Urinary bladder (tissue), 3 donors: ENCODE measurements at regions not wholly inside any gene's neighbourhood (a gene's known extent, or its start where the extent isn't known, plus 50 kb on each side); places are given as distances from the start of the nearest gene placed in this dataset.

ENCODE experiments used
- DNase-seq: peaks from one replicate; pipeline ENCODE4 v3.0.0-alpha.2; 2015; ENCODE audit errors: extremely low spot score
- H3K27ac ChIP-seq: one replicate; pipeline ENCODE4 v1.5.1; 2013; ENCODE audit warnings: low read depth, mild to moderate bottlenecking, moderate library complexity
- H3K36me3 ChIP-seq: one replicate; pipeline ENCODE4 v1.6.1; 2013; ENCODE audit warnings: mild to moderate bottlenecking, moderate library complexity; ENCODE audit not compliant: insufficient read depth
- H3K4me1 ChIP-seq: one replicate; pipeline ENCODE4 v1.6.1; 2013; ENCODE audit warnings: mild to moderate bottlenecking, moderate library complexity; ENCODE audit not compliant: insufficient read depth
- H3K4me3 ChIP-seq: one replicate; pipeline ENCODE4 v1.5.1; 2013; ENCODE audit warnings: low read depth, low read length
- WGBS: extraction: QIAGEN DNeasy Blood & Tissue Kit; methylation state at CpG from one replicate; pipeline ENCODE4 v1.1.7; 2013; 5-methylcytosine and 5-hydroxymethylcytosine counted together
- donor health status: healthy with polysubstance abuse.
- donor health status: healthy.

GRCh38 chr6:125549202-125549884 is 200.1 kb upstream of the HEY2 start:
- no peak for DNase-seq
- H3K27ac ChIP-seq: no peak overlapping the region
- H3K36me3 ChIP-seq: no peaks in the 10 kb centered on the region
- H3K4me1 ChIP-seq: no peaks in the 10 kb centered on the region
- 59% methylated on average over 4 of the region's 4 CpGs for WGBS
- H3K4me3 ChIP-seq: no peak overlapping the region

- no peak for DNase-seq
- 76% methylated on average over 6 of the region's 6 CpGs for WGBS
- Histone ChIP-seq H3K27ac (no peak overlapping the region), H3K4me3 (no peak overlapping the region), H3K36me3 (no peaks in the 10 kb centered on the region), H3K4me1 (no peaks in the 10 kb centered on the region)
These were observed 198.5 kb upstream of the HEY2 start for GRCh38 chr6:125550892-125551291.

GRCh38 chr6:125552819-125553218 is 196.6 kb upstream of the HEY2 start:
- Histone ChIP-seq H3K4me1 (no peaks in the 10 kb centered on the region), H3K36me3 (no peaks in the 10 kb centered on the region), H3K4me3 (no peak overlapping the region), H3K27ac (no peak overlapping the region)
- WGBS: 72% methylated on average over 1 of the region's 1 CpG
- DNase-seq: no peak

GRCh38 chr6:125554456-125554855 is 195.0 kb upstream of the HEY2 start:
- 86% methylated on average over 1 of the region's 1 CpG for WGBS
- Histone ChIP-seq H3K36me3 (no peaks in the 10 kb centered on the region), H3K4me3 (no peak overlapping the region), H3K27ac (no peak overlapping the region), H3K4me1 (no peaks in the 10 kb centered on the region)
- DNase-seq: no peak

GRCh38 chr6:125558241-125558843 is 191.1 kb upstream of the HEY2 start:
- no peak overlapping the region for H3K4me3 ChIP-seq
- H3K4me1 ChIP-seq: no peaks in the 10 kb centered on the region
- no peaks in the 10 kb centered on the region for H3K36me3 ChIP-seq
- 20% methylated on average over 7 of the region's 7 CpGs for WGBS
- H3K27ac ChIP-seq: no peak overlapping the region
- no peak for DNase-seq

- H3K36me3 ChIP-seq: no peaks in the 10 kb centered on the region
- no peak overlapping the region for H3K27ac ChIP-seq
- no peak for DNase-seq
- 53% methylated on average over 3 of the region's 3 CpGs for whole genome bisulfite sequencing
- H3K4me1 ChIP-seq: no peaks in the 10 kb centered on the region
- no peak overlapping the region for H3K4me3 ChIP-seq
These were observed 190.5 kb upstream of the HEY2 start for GRCh38 chr6:125558907-125559306.

GRCh38 chr6:125562156-125562555 is 187.3 kb upstream of the HEY2 start:
- 92% methylated on average over 1 of the region's 1 CpG for WGBS

GRCh38 chr6:125564941-125565340 is 184.5 kb upstream of the HEY2 start:
- DNase-seq: no peak
- Histone ChIP-seq H3K36me3 (no peaks in the 10 kb centered on the region), H3K4me1 (no peaks in the 10 kb centered on the region), H3K4me3 (no peak overlapping the region), H3K27ac (no peak overlapping the region)
- 79% methylated on average over 5 of the region's 5 CpGs for WGBS

More at GRCh38 chr6:125562156-125562555, 187.3 kb upstream of the HEY2 start:
- H3K36me3 ChIP-seq: no peaks in the 10 kb centered on the region
- H3K4me3 ChIP-seq: no peak overlapping the region
- H3K4me1 ChIP-seq: no peaks in the 10 kb centered on the region
- DNase-seq: no peak
- H3K27ac ChIP-seq: no peak overlapping the region

- WGBS: 100% methylated on average over 1 of the region's 1 CpG
- no peak overlapping the region for H3K27ac ChIP-seq
These were observed 182.0 kb upstream of the HEY2 start for GRCh38 chr6:125567407-125567806.

GRCh38 chr6:125568609-125569008 is 180.8 kb upstream of the HEY2 start:
- Histone ChIP-seq H3K36me3 (no peaks in the 10 kb centered on the region), H3K27ac (no peak overlapping the region), H3K4me3 (no peak overlapping the region), H3K4me1 (no peaks in the 10 kb centered on the region)
- no peak for DNase-seq
- WGBS: 94% methylated on average over 4 of the region's 4 CpGs

More at GRCh38 chr6:125567407-125567806, 182.0 kb upstream of the HEY2 start:
- no peak for DNase-seq
- H3K36me3 ChIP-seq: no peaks in the 10 kb centered on the region
- H3K4me1 ChIP-seq: no peaks in the 10 kb centered on the region
- no peak overlapping the region for H3K4me3 ChIP-seq

GRCh38 chr6:125570526-125570925 is 178.9 kb upstream of the HEY2 start:
- Histone ChIP-seq H3K4me3 (no peak overlapping the region), H3K27ac (no peak overlapping the region), H3K4me1 (no peaks in the 10 kb centered on the region), H3K36me3 (no peaks in the 10 kb centered on the region)
- 77% methylated on average over 2 of the region's 2 CpGs for WGBS
- DNase-seq: no peak

- DNase-seq: no peak
- no peak overlapping the region for H3K27ac ChIP-seq
- no peaks in the 10 kb centered on the region for H3K4me1 ChIP-seq
- no peak overlapping the region for H3K4me3 ChIP-seq
- H3K36me3 ChIP-seq: no peaks in the 10 kb centered on the region
- WGBS: 86% methylated on average over 2 of the region's 2 CpGs
These were observed 178.2 kb upstream of the HEY2 start for GRCh38 chr6:125571207-125571755.

GRCh38 chr6:125574604-125575003 is 174.8 kb upstream of the HEY2 start:
- no peak overlapping the region for H3K27ac ChIP-seq
- no peaks in the 10 kb centered on the region for H3K36me3 ChIP-seq
- no peak for DNase-seq
- no peaks in the 10 kb centered on the region for H3K4me1 ChIP-seq
- 75% methylated on average over 7 of the region's 7 CpGs for whole genome bisulfite sequencing
- no peak overlapping the region for H3K4me3 ChIP-seq

GRCh38 chr6:125577124-125577662 is 172.2 kb upstream of the HEY2 start:
- 82% methylated on average over 3 of the region's 3 CpGs for WGBS

More at GRCh38 chr6:125577124-125577662, 172.2 kb upstream of the HEY2 start:
- no peak for DNase-seq
- H3K4me3 ChIP-seq: no peak overlapping the region
- H3K36me3 ChIP-seq: no peaks in the 10 kb centered on the region
- no peaks in the 10 kb centered on the region for H3K4me1 ChIP-seq
- no peak overlapping the region for H3K27ac ChIP-seq
